DOHH2 (cell line): ENCODE measurements at regions not wholly inside any gene's neighbourhood (a gene's known extent, or its start where the extent isn't known, plus 50 kb on each side); places are given as distances from the start of the nearest gene placed in this dataset.

Source experiments
- CTCF ChIP-seq: fragments of 200-600 bp; sonication (generic); IDR thresholded peaks from one replicate; pipeline ENCODE4 v1.5.1; 2014; ENCODE audit warnings: antibody characterized with exemption, mild to moderate bottlenecking, low read depth, low read length; ENCODE audit not compliant: poor library complexity, severe bottlenecking
- EZH2phosphoT487 ChIP-seq: fragments of 200-600 bp; sonication (generic); IDR thresholded peaks from 2 replicates; pipeline ENCODE4 v1.6.1; 2017; ENCODE audit warnings: borderline replicate concordance, mild to moderate bottlenecking, antibody characterized with exemption, low read length, moderate library complexity, mixed read lengths

- TF ChIP-seq CTCF (no peak), EZH2phosphoT487 (no peak)
Measured at GRCh38 chr14:98417001-98417400, 855.0 kb downstream of the BCL11B start.
